H9 (cell line): ENCODE measurements at regions not wholly inside any gene's neighbourhood (a gene's known extent, or its start where the extent isn't known, plus 50 kb on each side); places are given as distances from the start of the nearest gene placed in this dataset.

ENCODE experiments used
- DNase-seq: peaks from one replicate; pipeline ENCODE4 v3.0.0-alpha.2; 2017
- H2AFZ ChIP-seq: one replicate; pipeline ENCODE4 v1.6.1; 2013; ENCODE audit warnings: mild to moderate bottlenecking, low read length, control low read depth, moderate library complexity
- H2AK5ac ChIP-seq: 2 replicates; pipeline ENCODE4 v1.6.1; 2013; ENCODE audit warnings: low read length, control low read depth, mixed read lengths; ENCODE audit not compliant: insufficient read length
- H2BK120ac ChIP-seq: one replicate; pipeline ENCODE4 v1.6.1; 2013; ENCODE audit warnings: low read depth, mild to moderate bottlenecking, low read length, control low read depth, inconsistent platforms; ENCODE audit not compliant: poor library complexity, severe bottlenecking
- H2BK12ac ChIP-seq: 2 replicates; pipeline ENCODE4 v1.6.1; 2013; ENCODE audit warnings: low read length, control low read depth, mixed read lengths, low read depth; ENCODE audit not compliant: insufficient read length
- H2BK15ac ChIP-seq: 2 replicates; pipeline ENCODE4 v1.6.1; 2013; ENCODE audit warnings: low read depth, low read length, control low read depth
- H2BK20ac ChIP-seq: one replicate; pipeline ENCODE4 v1.6.1; 2013; ENCODE audit warnings: low read depth, mild to moderate bottlenecking, low read length, control low read depth, inconsistent platforms; ENCODE audit not compliant: poor library complexity, severe bottlenecking
- H2BK5ac ChIP-seq: 2 replicates; pipeline ENCODE4 v1.6.1; 2013; ENCODE audit warnings: low read length, control low read depth, mixed read lengths; ENCODE audit not compliant: insufficient read length
- H3K14ac ChIP-seq: 2 replicates; pipeline ENCODE4 v1.6.1; 2013; ENCODE audit warnings: low read length, control low read depth; ENCODE audit not compliant: insufficient read depth
- H3K18ac ChIP-seq: 2 replicates; pipeline ENCODE4 v1.6.1; 2013; ENCODE audit warnings: low read depth, mild to moderate bottlenecking, mixed read lengths, low read length, control low read depth; ENCODE audit not compliant: insufficient read length
- H3K23ac ChIP-seq: 2 replicates; pipeline ENCODE4 v1.6.1; 2013; ENCODE audit warnings: low read length, control low read depth, mixed read lengths, low read depth; ENCODE audit not compliant: insufficient read length
- H3K23me2 ChIP-seq: 2 replicates; pipeline ENCODE4 v1.6.1; 2013; ENCODE audit warnings: low read depth, mild to moderate bottlenecking, mixed read lengths, low read length, control low read depth; ENCODE audit not compliant: insufficient read length, poor library complexity, severe bottlenecking
- H3K27ac ChIP-seq: 2 replicates; pipeline ENCODE4 v1.5.1; 2013; ENCODE audit warnings: low read length, control low read depth, mixed read lengths, low read depth; ENCODE audit not compliant: insufficient read length
- H3K27me3 ChIP-seq: 2 replicates; pipeline ENCODE4 v1.6.1; 2013; ENCODE audit warnings: low read length, control low read depth, inconsistent platforms; ENCODE audit not compliant: insufficient read depth
- H3K4ac ChIP-seq: 2 replicates; pipeline ENCODE4 v1.6.1; 2013; ENCODE audit warnings: low read depth, mild to moderate bottlenecking, control low read depth, inconsistent platforms, low read length, moderate library complexity
- H3K4me1 ChIP-seq: 2 replicates; pipeline ENCODE4 v1.6.1; 2013; ENCODE audit warnings: low read length, control low read depth, inconsistent platforms; ENCODE audit not compliant: insufficient read depth
- H3K4me2 ChIP-seq: 2 replicates; pipeline ENCODE4 v1.6.1; 2013; ENCODE audit warnings: low read length, control low read depth, mixed read lengths; ENCODE audit not compliant: insufficient read length, insufficient read depth
- H3K56ac ChIP-seq: 2 replicates; pipeline ENCODE4 v1.6.1; 2013; ENCODE audit warnings: low read depth, mild to moderate bottlenecking, mixed read lengths, low read length, control low read depth; ENCODE audit not compliant: insufficient read length
- H3K79me1 ChIP-seq: 2 replicates; pipeline ENCODE4 v1.6.1; 2013; ENCODE audit warnings: low read depth, mild to moderate bottlenecking, moderate library complexity, low read length, control low read depth, inconsistent platforms; ENCODE audit not compliant: insufficient read depth, poor library complexity, severe bottlenecking
- H3K79me2 ChIP-seq: 2 replicates; pipeline ENCODE4 v1.6.1; 2013; ENCODE audit warnings: low read length, control low read depth, inconsistent platforms; ENCODE audit not compliant: insufficient read depth
- H3K9ac ChIP-seq: 2 replicates; pipeline ENCODE4 v1.6.1; 2013; ENCODE audit warnings: low read length, control low read depth, mixed read lengths; ENCODE audit not compliant: insufficient read length; ENCODE audit errors: extremely low read depth
- H3K9me3 ChIP-seq: one replicate; pipeline ENCODE4 v1.6.1; 2013; ENCODE audit warnings: low read depth, low read length, inconsistent platforms; ENCODE audit not compliant: control insufficient read depth
- H3T11ph ChIP-seq: one replicate; pipeline ENCODE4 v1.6.1; 2013; ENCODE audit warnings: mild to moderate bottlenecking, low read length, control low read depth, inconsistent platforms
- H4K20me1 ChIP-seq: one replicate; pipeline ENCODE4 v1.6.1; 2013; ENCODE audit not compliant: control insufficient read depth, insufficient read length, insufficient read depth
- H4K5ac ChIP-seq: 2 replicates; pipeline ENCODE4 v1.6.1; 2013; ENCODE audit warnings: low read depth, mild to moderate bottlenecking, mixed read lengths, low read length, control low read depth; ENCODE audit not compliant: insufficient read length
- H4K8ac ChIP-seq: replicated peaks from 2 replicates; pipeline ENCODE4 v1.6.1; 2013; ENCODE audit warnings: low read length, control low read depth, mixed read lengths, low read depth; ENCODE audit not compliant: insufficient read length
- H4K91ac ChIP-seq: 2 replicates; pipeline ENCODE4 v1.6.1; 2013; ENCODE audit warnings: low read depth, mild to moderate bottlenecking, moderate library complexity, mixed read lengths, low read length, control low read depth; ENCODE audit not compliant: insufficient read length
- H3K27ac Mint-ChIP-seq, 3 experiments: 2 replicates in 2 of 3; 3 replicates in 1 of 3; pipeline ENCODE4 v1.8.0; 2020 to 2021; ENCODE audit warnings: mixed read lengths in 3 of 3, mild to moderate bottlenecking in 1 of 3, moderate library complexity in 1 of 3
- H3K27me3 Mint-ChIP-seq: 2 replicates; pipeline ENCODE4 v1.8.0; 2021; ENCODE audit warnings: low read depth, mild to moderate bottlenecking, moderate library complexity, mixed read lengths
- H3K36me3 Mint-ChIP-seq, 3 experiments: 2 replicates in 2 of 3; 3 replicates in 1 of 3; pipeline ENCODE4 v1.8.0; 2020 to 2021; ENCODE audit warnings: low read depth in 3 of 3, mixed read lengths in 3 of 3; ENCODE audit not compliant: insufficient read depth in 1 of 3
- H3K4me1 Mint-ChIP-seq, 2 experiments: 2 replicates each; pipeline ENCODE4 v1.8.0; 2020; ENCODE audit warnings: mixed read lengths in 2 of 2
- H3K4me3 Mint-ChIP-seq, 2 experiments: 2 replicates in 1 of 2; 3 replicates in 1 of 2; pipeline ENCODE4 v1.8.0; 2020 to 2021; ENCODE audit warnings: mild to moderate bottlenecking in 2 of 2, mixed read lengths in 2 of 2, moderate library complexity in 1 of 2
- H3K9me3 Mint-ChIP-seq, 2 experiments: 2 replicates in 1 of 2; 3 replicates in 1 of 2; pipeline ENCODE4 v1.8.0; 2020; ENCODE audit warnings: mild to moderate bottlenecking in 2 of 2, mixed read lengths in 2 of 2, moderate library complexity in 1 of 2
- CTCF ChIP-seq: fragments of 200-600 bp; sonication (generic); conservative IDR thresholded peaks from 3 replicates; pipeline ENCODE4 v1.8.0; 2021; ENCODE audit warnings: antibody characterized with exemption, mild to moderate bottlenecking
- WGBS: extraction: QIAGEN DNeasy Blood & Tissue Kit; methylation state at CpG from one replicate; pipeline ENCODE4 v1.1.7; 2013; ENCODE audit warnings: missing lambda C conversion rate, low lambda C conversion rate, mixed read lengths; ENCODE audit not compliant: insufficient read length; ENCODE audit errors: extremely low coverage; 5-methylcytosine and 5-hydroxymethylcytosine counted together

- H3K4me1 ChIP-seq: no peaks in the 10 kb centered on the region; the same call in 1 of the 2 replicates
- no peaks in the 10 kb centered on the region for H3K79me2 ChIP-seq
- peaks cover 10 to 18% of the 10 kb centered on the region in 2 experiments for H3K4me1 Mint-ChIP-seq
- no peak overlapping the region for H4K91ac ChIP-seq
- H3K14ac ChIP-seq: no peak overlapping the region
- H3K27ac ChIP-seq: no peak overlapping the region
- TF ChIP-seq CTCF: no peak
- no peak overlapping the region for H4K5ac ChIP-seq
- H3K79me1 ChIP-seq: no peaks in the 10 kb centered on the region
- no peak overlapping the region for H3K56ac ChIP-seq
- H2BK20ac ChIP-seq: no peak overlapping the region
- no peak overlapping the region for H3K27ac Mint-ChIP-seq
- H3K23ac ChIP-seq: no peak overlapping the region
- peaks cover 8% of the 10 kb centered on the region for H3K27me3 Mint-ChIP-seq
- H2BK5ac ChIP-seq: no peak overlapping the region
- H3K9me3 ChIP-seq: no peaks in the 10 kb centered on the region
- no peak overlapping the region for H3K4me3 Mint-ChIP-seq
- no peaks in the 10 kb centered on the region for H3K27me3 ChIP-seq
- H2AK5ac ChIP-seq: no peak overlapping the region
- no peak overlapping the region for H4K8ac ChIP-seq
- H2BK15ac ChIP-seq: no peak overlapping the region
- no peak overlapping the region for H2BK120ac ChIP-seq
- H3K9me3 Mint-ChIP-seq: peaks cover 2 to 9% of the 10 kb centered on the region in 2 experiments; a peak in 2 of 5 replicates
- H2BK12ac ChIP-seq: no peak overlapping the region
- no peak for DNase-seq
- no peaks in the 10 kb centered on the region; a peak in 1 of 7 replicates for H3K36me3 Mint-ChIP-seq
- no peak overlapping the region for H3K18ac ChIP-seq
- H3K9ac ChIP-seq: no peak overlapping the region
- no peaks in the 10 kb centered on the region for H3K23me2 ChIP-seq
- no peak overlapping the region for H3T11ph ChIP-seq
- no peaks in the 10 kb centered on the region for H4K20me1 ChIP-seq
- H3K4ac ChIP-seq: no peak overlapping the region
- H3K4me2 ChIP-seq: no peak overlapping the region
- no peak overlapping the region for H2AFZ ChIP-seq
- no CpG with 5 or more reads among the region's 2 CpGs for WGBS
These were observed 221.9 kb upstream of the AGAP1 start for GRCh38 chr2:235271936-235272335.
